Pancreas (tissue), 10 donors: ENCODE measurements at regions not wholly inside any gene's neighbourhood (a gene's known extent, or its start where the extent isn't known, plus 50 kb on each side); places are given as distances from the start of the nearest gene placed in this dataset.
A peak's percentile ranks its signal among the peaks of the same experiment; 100 is the strongest.

Experiments used
- ATAC-seq, 4 donors: fragments of 200-7000 bp; cut with Tn5 transposase; one replicate each; pipeline versions ENCODE4 v1.8.0 to v1.9.1; 2020; ENCODE audit warnings: mild to moderate bottlenecking in 4 of 4, moderate library complexity in 4 of 4
- DNase-seq, 6 donors: peaks; one replicate each; pipeline ENCODE4 v3.0.0-alpha.2; 2020
- FAIRE-seq: peaks from 2 replicates; lab custom pipeline; 2012; peaks lifted over from hg19 to GRCh38; lab: Jason Lieb, UNC
- H3K27ac ChIP-seq, 4 donors: fragments of 200-600 bp; sonication (generic); 1 replicate in 3 of 4; 2 replicates in 1 of 4; pipeline versions ENCODE4 v1.5.0 to v1.8.0; 2020
- H3K27me3 ChIP-seq, 4 donors: fragments of 200-600 bp; one replicate each; pipeline ENCODE4 v1.8.0; 2021
- H3K36me3 ChIP-seq, 3 donors: fragments of 200-600 bp; sonication (generic) in 1 of 3; one replicate each; pipeline versions ENCODE4 v1.5.0 to v1.8.0; 2020 to 2021
- H3K4me1 ChIP-seq, 3 donors: fragments of 200-600 bp; one replicate each; pipeline ENCODE4 v1.8.0; 2021
- H3K4me3 ChIP-seq, 4 donors: fragments of 200-600 bp; sonication (generic) in 2 of 4; one replicate each; pipeline versions ENCODE4 v1.5.0 to v1.8.0; 2020 to 2021
- H3K9me3 ChIP-seq, 4 donors: fragments of 200-600 bp; one replicate each; pipeline ENCODE4 v1.8.0; 2021
- CTCF ChIP-seq, 4 donors: fragments of 200-600 bp; sonication (generic) in 3 of 4; IDR thresholded peaks; one replicate each; pipeline versions ENCODE4 v1.5.0 to v1.8.0; 2021; ENCODE audit warnings: antibody characterized with exemption in 4 of 4
- WGBS, 2 donors: extraction: QIAGEN DNeasy Blood & Tissue Kit; methylation state at CpG; one replicate each; pipeline ENCODE4 v1.1.7; 2013; 5-methylcytosine and 5-hydroxymethylcytosine counted together
- intact Hi-C, 3 donors: fragments of 100-400 bp; cut with DNase I; formaldehyde crosslinking; loops; one replicate each; pipeline versions ENCODE4 v1.11.1 to v1.14.2; 2022
- donor health status: healthy with polysubstance abuse.
- donor health status: DM: no; HTN: no; CAD: no; lungs with moderate emphysema.
- donor health status: DM: no; HTN: no; CAD: no.
- donor health status: control.
- donor health status: control.
- donor health status: Bipolar disorder and iron deficiency.
- donor health status: DM: yes; HTN: yes; CAD: no.
- donor health status: DM: no; HTN: no; CAD: no.
- donor health status: DM: no; HTN: no; CAD: no.
- donor health status: DM: yes; HTN: yes; CAD: no.

- Histone ChIP-seq H3K9me3 (no peaks in the 10 kb centered on the region), H3K36me3 (no peaks in the 10 kb centered on the region), H3K4me1 (no peaks in the 10 kb centered on the region), H3K4me3 (no peak overlapping the region), H3K27ac (no peak overlapping the region), H3K27me3 (no peaks in the 10 kb centered on the region)
- ATAC-seq (no peak), DNase-seq (no peak), FAIRE-seq (no peak)
- 94 to 99% methylated on average over 3 of the region's 3 CpGs for WGBS, 2 donors
- no peak for TF ChIP-seq CTCF (IDR thresholded peaks at IDR 0.05)
- intact Hi-C loops = no loop called here
Observed at GRCh38 chr4:4712800-4713528, 146.5 kb upstream of the MSX1 start.

- FAIRE-seq = no peak
- WGBS, 2 donors = 65 to 70% methylated on average over 3 of the region's 3 CpGs
Observed at GRCh38 chr4:4711902-4712301, 147.6 kb upstream of the MSX1 start.

GRCh38 chr4:4709736-4710135, 149.7 kb upstream of the MSX1 start:
- no peak for TF ChIP-seq CTCF (IDR thresholded peaks at IDR 0.05)
- FAIRE-seq = no peak

More at GRCh38 chr4:4711902-4712301, 147.6 kb upstream of the MSX1 start:
- intact Hi-C loops = no loop called here
- Histone ChIP-seq H3K27me3 (no peaks in the 10 kb centered on the region), H3K36me3 (no peaks in the 10 kb centered on the region), H3K4me1 (no peaks in the 10 kb centered on the region), H3K4me3 (no peak overlapping the region), H3K27ac (no peak overlapping the region), H3K9me3 (no peaks in the 10 kb centered on the region)
- TF ChIP-seq CTCF (IDR thresholded peaks at IDR 0.05) = no peak
- ATAC-seq = peak in 1 of 4 donors; percentile 59
- DNase-seq = no peak

GRCh38 chr4:4704267-4704666, 155.2 kb upstream of the MSX1 start:
- no peaks in the 10 kb centered on the region for H3K27me3 ChIP-seq
- no peak for TF ChIP-seq CTCF (IDR thresholded peaks at IDR 0.05)
- no peaks in the 10 kb centered on the region for H3K36me3 ChIP-seq
- DNase-seq (no peak), ATAC-seq (peak in 2 of 4 donors; percentile 31 to 44), FAIRE-seq (no peak)
- no peak overlapping the region for H3K4me3 ChIP-seq
- H3K9me3 ChIP-seq = no peaks in the 10 kb centered on the region
- intact Hi-C loops = no loop called here
- 70% methylated on average over 7 of the region's 7 CpGs for WGBS, 2 donors
- H3K27ac ChIP-seq = no peak overlapping the region
- no peaks in the 10 kb centered on the region for H3K4me1 ChIP-seq

More at GRCh38 chr4:4709736-4710135, 149.7 kb upstream of the MSX1 start:
- no peak for ATAC-seq
- Histone ChIP-seq H3K36me3 (no peaks in the 10 kb centered on the region), H3K9me3 (no peaks in the 10 kb centered on the region), H3K4me1 (no peaks in the 10 kb centered on the region), H3K27me3 (no peaks in the 10 kb centered on the region), H3K27ac (no peak overlapping the region), H3K4me3 (no peak overlapping the region)
- intact Hi-C loops = no loop called here
- DNase-seq = no peak
- 92 to 95% methylated on average over 5 of the region's 5 CpGs for WGBS, 2 donors

GRCh38 chr4:4697584-4697983, 155.7 kb upstream of the STX18 start:
- Histone ChIP-seq H3K36me3 (no peaks in the 10 kb centered on the region), H3K27me3 (no peaks in the 10 kb centered on the region), H3K27ac (no peak overlapping the region), H3K4me3 (no peak overlapping the region), H3K4me1 (no peaks in the 10 kb centered on the region), H3K9me3 (no peaks in the 10 kb centered on the region)
- intact Hi-C loops = no loop called here
- FAIRE-seq (no peak), ATAC-seq (no peak), DNase-seq (no peak)
- no peak for TF ChIP-seq CTCF (IDR thresholded peaks at IDR 0.05)
